ENCODE measurements at regions not wholly inside any gene's neighbourhood (a gene's known extent, or its start where the extent isn't known, plus 50 kb on each side); places are given as distances from the start of the nearest gene placed in this dataset.

DNA sequence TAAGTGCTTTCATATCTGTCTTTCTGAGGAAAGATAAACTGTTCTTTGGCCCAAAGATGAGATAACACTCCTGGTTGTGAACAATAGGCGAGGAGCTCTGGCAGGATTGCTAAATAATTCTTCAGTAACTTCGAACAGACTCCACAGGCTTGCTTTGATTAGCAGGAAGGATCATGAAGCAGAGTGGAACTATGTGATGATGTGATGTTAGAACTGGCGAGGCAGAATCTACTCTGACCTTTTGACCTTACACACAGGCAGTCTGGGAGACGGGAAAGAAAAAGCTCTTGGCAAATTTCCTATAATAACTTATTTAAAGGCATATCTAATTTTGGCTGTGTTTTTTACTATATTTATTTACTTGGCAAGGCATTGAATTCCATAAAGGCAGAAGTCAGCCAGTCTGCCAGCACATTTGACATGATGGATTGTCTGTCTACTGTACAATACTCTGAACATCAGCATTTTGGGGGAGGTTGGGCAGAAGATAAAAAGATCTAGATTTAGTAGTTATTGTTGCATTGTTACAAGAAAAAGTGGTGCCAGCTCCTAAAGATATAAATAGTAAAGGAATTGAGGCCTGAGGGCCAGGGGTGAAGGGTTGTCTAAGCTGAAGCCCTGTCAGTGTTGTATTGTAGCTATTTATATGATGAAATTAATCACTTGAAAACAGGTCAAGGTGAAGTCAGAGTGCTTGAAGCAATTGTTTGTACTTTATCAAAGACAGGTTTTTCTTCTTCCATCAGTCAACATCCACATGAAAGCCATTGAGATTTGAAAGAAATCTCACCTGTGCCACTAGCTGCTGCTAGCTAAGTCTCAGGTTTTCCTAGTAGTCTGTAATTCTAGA, 708.8 kb downstream of the LTN1 start:
- TF ChIP-seq, protein P1, sequence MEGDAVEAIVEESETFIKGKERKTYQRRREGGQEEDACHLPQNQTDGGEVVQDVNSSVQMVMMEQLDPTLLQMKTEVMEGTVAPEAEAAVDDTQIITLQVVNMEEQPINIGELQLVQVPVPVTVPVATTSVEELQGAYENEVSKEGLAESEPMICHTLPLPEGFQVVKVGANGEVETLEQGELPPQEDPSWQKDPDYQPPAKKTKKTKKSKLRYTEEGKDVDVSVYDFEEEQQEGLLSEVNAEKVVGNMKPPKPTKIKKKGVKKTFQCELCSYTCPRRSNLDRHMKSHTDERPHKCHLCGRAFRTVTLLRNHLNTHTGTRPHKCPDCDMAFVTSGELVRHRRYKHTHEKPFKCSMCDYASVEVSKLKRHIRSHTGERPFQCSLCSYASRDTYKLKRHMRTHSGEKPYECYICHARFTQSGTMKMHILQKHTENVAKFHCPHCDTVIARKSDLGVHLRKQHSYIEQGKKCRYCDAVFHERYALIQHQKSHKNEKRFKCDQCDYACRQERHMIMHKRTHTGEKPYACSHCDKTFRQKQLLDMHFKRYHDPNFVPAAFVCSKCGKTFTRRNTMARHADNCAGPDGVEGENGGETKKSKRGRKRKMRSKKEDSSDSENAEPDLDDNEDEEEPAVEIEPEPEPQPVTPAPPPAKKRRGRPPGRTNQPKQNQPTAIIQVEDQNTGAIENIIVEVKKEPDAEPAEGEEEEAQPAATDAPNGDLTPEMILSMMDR (IDR thresholded peaks at IDR 0.05; ENCODE audit: insufficient read depth, low read depth, low read length), result no peak
- no peak for TF ChIP-seq EZH2 (IDR thresholded peaks at IDR 0.05; ENCODE audit: insufficient read depth, low read length)
